Naive thymus-derived CD4-positive, alpha-beta T cell (primary cell): ENCODE measurements at regions not wholly inside any gene's neighbourhood (a gene's known extent, or its start where the extent isn't known, plus 50 kb on each side); places are given as distances from the start of the nearest gene placed in this dataset.
"Not testable (repeated sequence)": the region's sequence is repeated elsewhere in the genome, so short reads cannot be mapped to it uniquely, and the experiment has no call there.

Source experiments
- ATAC-seq: fragments of 150-1000 bp; cut with Tn5 transposase; 2 replicates; pipeline ENCODE4 v1.10.0; 2021; ENCODE audit warnings: mild to moderate bottlenecking, moderate library complexity
- CTCF ChIA-PET: fragments of 350-600 bp; sonication (Branson Sonifier 250); formaldehyde crosslinking; loops from one replicate; lab custom pipeline; 2021; ENCODE audit warnings: antibody characterized with exemption; lab: Charles Lee
- POLR2A ChIA-PET: fragments of 350-600 bp; sonication (Branson Sonifier 250); formaldehyde crosslinking; loops from one replicate; lab custom pipeline; 2021; ENCODE audit warnings: antibody characterized with exemption, inconsistent platforms; lab: Charles Lee
- DNase-seq, 9 donors: peaks; one replicate each; pipeline versions ENCODE4 v3.0.0 to v3.0.0-alpha.2; 2020 to 2022; ENCODE audit warnings: mixed read lengths in 1 of 9
- H3K27ac ChIP-seq: one replicate; pipeline ENCODE4 v1.7.0; 2013; ENCODE audit warnings: mild to moderate bottlenecking, low read depth, low read length, moderate library complexity
- H3K27me3 ChIP-seq, 2 donors: one replicate each; pipeline ENCODE4 v1.7.0; 2013; ENCODE audit warnings: low read length in 2 of 2, mild to moderate bottlenecking in 2 of 2, moderate library complexity in 2 of 2; ENCODE audit not compliant: control insufficient read depth in 2 of 2, insufficient read depth in 2 of 2
- H3K36me3 ChIP-seq, 3 experiments: 1 replicate in 2 of 3; 2 replicates in 1 of 3; pipeline ENCODE4 v1.7.0; 2013; ENCODE audit warnings: low read length in 3 of 3, mild to moderate bottlenecking in 3 of 3, moderate library complexity in 1 of 3; ENCODE audit not compliant: insufficient read depth in 3 of 3, control insufficient read depth in 2 of 3
- H3K4me1 ChIP-seq, 2 donors: one replicate each; pipeline ENCODE4 v1.7.0; 2013; ENCODE audit warnings: low read length in 2 of 2, mild to moderate bottlenecking in 2 of 2, moderate library complexity in 1 of 2; ENCODE audit not compliant: control insufficient read depth in 2 of 2, insufficient read depth in 2 of 2
- H3K4me3 ChIP-seq: 2 replicates; pipeline ENCODE4 v1.7.0; 2013; ENCODE audit warnings: mild to moderate bottlenecking, low read length
- H3K9me3 ChIP-seq, 3 experiments: 1 replicate in 2 of 3; 2 replicates in 1 of 3; pipeline ENCODE4 v1.7.0; 2013; ENCODE audit warnings: low read length in 3 of 3; ENCODE audit not compliant: control insufficient read depth in 2 of 3
- H3K27ac Mint-ChIP-seq, 9 donors: one replicate each; pipeline ENCODE4 v1.8.0; 2020 to 2022; ENCODE audit warnings: mixed read lengths in 9 of 9, mild to moderate bottlenecking in 8 of 9, moderate library complexity in 5 of 9, inconsistent platforms in 2 of 9
- H3K27me3 Mint-ChIP-seq, 5 donors: one replicate each; pipeline ENCODE4 v1.8.0; 2021 to 2022; ENCODE audit warnings: mixed read lengths in 5 of 5, mild to moderate bottlenecking in 1 of 5
- H3K36me3 Mint-ChIP-seq, 5 donors: one replicate each; pipeline ENCODE4 v1.8.0; 2020 to 2022; ENCODE audit warnings: mixed read lengths in 5 of 5, mild to moderate bottlenecking in 3 of 5, inconsistent platforms in 1 of 5
- H3K4me1 Mint-ChIP-seq, 7 donors: one replicate each; pipeline ENCODE4 v1.8.0; 2020 to 2022; ENCODE audit warnings: mixed read lengths in 7 of 7, mild to moderate bottlenecking in 3 of 7, inconsistent platforms in 1 of 7
- H3K4me3 Mint-ChIP-seq, 10 donors: one replicate each; pipeline ENCODE4 v1.8.0; 2020 to 2022; ENCODE audit warnings: mild to moderate bottlenecking in 10 of 10, mixed read lengths in 10 of 10, moderate library complexity in 6 of 10, inconsistent platforms in 2 of 10
- H3K9me3 Mint-ChIP-seq, 11 donors: one replicate each; pipeline ENCODE4 v1.8.0; 2020 to 2022; ENCODE audit warnings: mixed read lengths in 11 of 11, mild to moderate bottlenecking in 4 of 11, inconsistent platforms in 1 of 11, moderate library complexity in 1 of 11
- intact Hi-C, 2 donors: fragments of 100-400 bp; cut with micrococcal nuclease; formaldehyde crosslinking; loops; one replicate each; pipeline ENCODE4 v1.15.1; 2023

DNA sequence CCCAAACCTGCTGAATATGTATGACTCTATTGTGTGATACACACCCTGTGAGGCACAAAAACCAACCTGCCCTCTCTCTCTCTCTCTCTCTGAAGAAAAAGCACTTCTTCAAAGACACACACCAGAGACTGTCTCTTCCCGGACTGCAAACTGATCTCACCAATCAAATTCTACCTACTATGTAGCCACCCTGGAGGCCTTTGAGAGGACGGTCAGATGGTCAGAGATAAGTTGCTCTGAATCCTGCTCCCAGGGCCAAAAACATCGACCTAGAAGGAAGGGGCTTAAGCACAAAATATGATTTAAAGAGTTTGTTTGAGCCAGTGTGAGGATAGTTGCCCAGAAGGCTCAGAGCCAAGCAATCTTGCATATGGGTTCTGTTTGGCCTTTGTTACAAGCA, 59.2 kb upstream of the PPIAL4F start:
- H3K9me3 Mint-ChIP-seq, intact Hi-C loops, ATAC-seq, H3K36me3 ChIP-seq, DNase-seq, H3K9me3 ChIP-seq, H3K27ac ChIP-seq, H3K4me3 ChIP-seq, H3K27me3 ChIP-seq, H3K27me3 Mint-ChIP-seq, CTCF ChIA-PET, H3K36me3 Mint-ChIP-seq: not testable (repeated sequence)
- H3K4me3 Mint-ChIP-seq: peak overlapping the region in 8 of 10 donors; percentile 0 to 53 (median 32)
- H3K27ac Mint-ChIP-seq: peak overlapping the region in 8 of 9 donors; percentile 54 to 86 (median 82)
- H3K4me1 Mint-ChIP-seq: peaks cover 8 to 33% (median 27%) of the 10 kb centered on the region in 7 donors
- POLR2A ChIA-PET: interaction anchor here (0.6 to 1.3 kb wide), 2 partner anchors 13 to 18 kb away, joined by 3 to 9 read pairs; no protein-coding TSS in a partner anchor
- H3K4me1 ChIP-seq: peaks cover 0 to 17% of the 10 kb centered on the region in 2 donors

DNA sequence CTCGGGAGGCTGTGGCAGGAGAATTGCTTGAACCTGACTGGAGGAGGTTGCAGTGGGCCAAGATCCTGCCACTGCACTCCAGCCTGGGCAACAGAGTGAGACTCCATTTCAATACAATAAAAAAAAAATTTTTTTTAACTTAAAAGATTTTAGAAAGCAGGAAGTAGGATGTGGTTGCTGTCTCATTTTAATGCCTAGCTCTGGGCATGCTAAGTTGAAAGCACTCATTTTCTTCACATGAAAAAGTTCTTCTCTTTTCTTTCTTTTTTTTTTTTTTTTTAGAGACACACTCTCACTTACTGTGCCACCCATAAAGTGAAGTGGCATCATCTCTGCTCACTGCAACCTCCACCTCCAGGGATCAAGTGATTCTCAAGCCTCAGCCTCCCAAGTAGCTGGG, 58.4 kb upstream of the PPIAL4F start:
- H3K9me3 ChIP-seq, H3K4me3 ChIP-seq, H3K9me3 Mint-ChIP-seq, H3K27me3 Mint-ChIP-seq, POLR2A ChIA-PET, CTCF ChIA-PET, intact Hi-C loops, H3K27ac ChIP-seq, H3K27me3 ChIP-seq, H3K36me3 ChIP-seq, H3K36me3 Mint-ChIP-seq: not testable (repeated sequence)
- peaks cover 8 to 36% (median 27%) of the 10 kb centered on the region in 7 donors for H3K4me1 Mint-ChIP-seq
- H3K4me1 ChIP-seq: peaks cover 0 to 17% of the 10 kb centered on the region in 2 donors
- DNase-seq (peak in 5 of 9 donors; percentile 47 to 73 (median 57)), ATAC-seq (peak; percentile 82)
- peak overlapping the region in 1 of 10 donors; percentile 29 for H3K4me3 Mint-ChIP-seq
- H3K27ac Mint-ChIP-seq: peak overlapping the region in 5 of 9 donors; percentile 55 to 88 (median 76)

DNA sequence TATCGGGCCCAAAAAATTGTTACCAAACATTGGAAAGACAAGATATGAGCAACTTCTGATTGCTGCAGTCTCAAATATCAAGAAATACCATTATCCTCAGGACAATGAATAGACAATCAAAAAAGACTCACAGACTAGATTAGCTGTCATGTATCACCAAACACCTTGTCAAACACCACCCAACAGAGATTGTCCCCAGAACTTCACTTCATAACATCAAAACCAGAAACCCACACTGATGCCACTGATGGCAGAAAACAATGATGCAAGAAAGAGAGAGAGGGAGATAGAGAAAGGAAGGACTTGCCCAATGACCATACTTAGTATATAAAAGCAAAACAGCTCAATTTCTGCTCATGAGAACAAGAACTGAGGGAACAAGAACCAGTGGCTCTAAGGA, 56.0 kb upstream of the PPIAL4F start:
- H3K27ac ChIP-seq, DNase-seq, ATAC-seq, H3K9me3 Mint-ChIP-seq, intact Hi-C loops, H3K9me3 ChIP-seq, CTCF ChIA-PET, H3K4me3 Mint-ChIP-seq, H3K4me3 ChIP-seq, H3K27me3 Mint-ChIP-seq, H3K36me3 ChIP-seq, H3K27me3 ChIP-seq, H3K36me3 Mint-ChIP-seq, POLR2A ChIA-PET: not testable (repeated sequence)
- Mint-ChIP-seq H3K27ac (peak overlapping the region in 3 of 9 donors; percentile 59 to 77 (median 63)), H3K4me1 (peaks cover 8 to 39% (median 28%) of the 10 kb centered on the region in 7 donors)
- H3K4me1 ChIP-seq: peaks cover 0 to 17% of the 10 kb centered on the region in 2 donors

DNA sequence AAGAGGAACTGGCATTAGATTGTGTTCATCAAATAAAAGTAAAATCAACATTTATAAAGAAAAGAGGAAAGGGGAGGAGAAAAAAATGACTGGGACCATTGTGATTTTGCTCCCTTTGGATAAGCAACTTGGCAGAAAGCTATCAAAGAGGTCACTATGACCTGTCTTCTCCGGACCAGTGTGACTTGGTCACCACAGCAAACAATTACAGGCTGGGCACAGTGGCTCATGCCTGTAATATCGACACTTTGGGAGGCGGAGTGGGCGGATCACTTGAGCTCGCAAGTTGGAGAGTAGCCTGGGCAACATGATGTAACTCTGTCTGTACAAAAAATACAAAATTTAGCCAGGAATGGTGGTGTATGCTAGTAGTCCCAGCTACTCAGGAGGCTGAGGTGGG, 55.5 kb upstream of the PPIAL4F start:
- H3K36me3 Mint-ChIP-seq, DNase-seq, intact Hi-C loops, ATAC-seq, POLR2A ChIA-PET, H3K4me3 ChIP-seq, H3K9me3 Mint-ChIP-seq, H3K27me3 Mint-ChIP-seq, H3K27ac ChIP-seq, CTCF ChIA-PET, H3K9me3 ChIP-seq, H3K27me3 ChIP-seq, H3K27ac Mint-ChIP-seq, H3K36me3 ChIP-seq, H3K4me3 Mint-ChIP-seq: not testable (repeated sequence)
- H3K4me1 Mint-ChIP-seq: peaks cover 4 to 34% (median 23%) of the 10 kb centered on the region in 7 donors
- peaks cover 0 to 13% of the 10 kb centered on the region in 2 donors for H3K4me1 ChIP-seq

DNA sequence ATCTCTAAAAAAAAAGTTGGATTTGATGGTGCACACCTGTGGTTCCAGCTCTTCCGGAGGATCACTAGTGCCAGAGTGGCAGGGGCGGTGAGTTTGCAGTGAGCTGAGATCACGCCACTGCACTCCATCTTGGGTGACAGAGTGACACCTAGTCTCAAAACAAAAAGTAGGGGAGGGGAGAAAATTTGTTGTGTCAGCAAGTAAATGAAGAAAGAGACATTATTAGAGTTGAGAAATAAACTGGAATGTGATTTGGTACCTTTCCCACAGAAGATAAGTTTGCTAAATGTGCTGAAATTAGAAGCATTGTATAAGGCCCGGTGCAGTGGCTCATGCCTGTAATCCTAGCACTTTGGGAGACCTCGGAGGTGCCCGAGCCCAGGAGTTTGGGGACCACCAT, 54.0 kb upstream of the PPIAL4F start:
- intact Hi-C loops, H3K4me3 ChIP-seq, H3K27ac ChIP-seq, H3K4me1 ChIP-seq, ATAC-seq, DNase-seq, H3K36me3 ChIP-seq, H3K27me3 ChIP-seq, H3K9me3 Mint-ChIP-seq, H3K27me3 Mint-ChIP-seq, CTCF ChIA-PET, H3K36me3 Mint-ChIP-seq, H3K9me3 ChIP-seq: not testable (repeated sequence)
- Mint-ChIP-seq H3K4me1 (peaks cover 0 to 19% (median 9%) of the 10 kb centered on the region in 7 donors), H3K27ac (peak overlapping the region in 3 of 9 donors; percentile 25 to 31 (median 31)), H3K4me3 (peak overlapping the region in 2 of 10 donors; percentile 3 to 21)
- POLR2A ChIA-PET: interaction anchor here (0.9 kb wide), 1 partner anchor 13 kb away, joined by 3 read pairs; no protein-coding TSS in a partner anchor

DNA sequence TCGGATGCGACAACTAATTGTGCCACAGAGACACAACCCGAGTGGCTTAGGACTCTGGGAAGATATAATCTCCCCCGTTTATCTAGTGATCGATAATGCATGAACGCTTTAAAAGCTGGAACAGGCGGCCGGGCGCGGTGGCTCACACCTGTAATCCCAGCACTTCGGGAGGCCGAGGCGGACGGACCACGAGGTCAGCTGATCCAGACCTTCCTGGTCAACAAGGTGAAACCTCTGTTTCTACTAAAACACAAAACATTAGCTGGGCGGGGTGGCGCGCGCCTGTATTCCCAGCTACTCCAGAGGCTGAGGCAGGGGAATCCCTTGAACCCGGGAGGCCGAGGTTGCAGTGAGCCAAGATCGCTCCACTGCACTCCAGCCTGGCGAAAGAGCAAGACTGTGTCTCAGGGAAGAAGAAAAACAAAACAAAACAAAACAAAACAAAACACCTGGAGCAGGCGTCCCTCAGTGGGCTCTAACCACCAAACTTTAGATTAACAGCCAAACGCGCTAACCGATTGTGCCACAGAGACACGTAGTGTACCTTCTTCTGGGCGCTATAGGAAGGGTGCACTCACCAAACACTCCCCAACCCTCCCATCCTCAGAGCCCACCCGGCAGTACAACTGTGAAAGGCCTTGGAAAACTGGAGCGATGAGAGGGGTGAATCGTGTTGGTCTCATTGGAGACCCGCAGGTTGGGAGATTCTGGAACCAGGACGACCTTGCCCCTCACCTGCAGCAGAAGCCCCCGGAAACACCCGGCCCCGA, 53.3 kb upstream of the PPIAL4F start:
- H3K9me3 Mint-ChIP-seq, H3K27ac ChIP-seq, DNase-seq, H3K27me3 Mint-ChIP-seq, H3K27me3 ChIP-seq, H3K4me3 ChIP-seq, H3K36me3 ChIP-seq, CTCF ChIA-PET, intact Hi-C loops, H3K36me3 Mint-ChIP-seq, H3K4me1 ChIP-seq, ATAC-seq, H3K9me3 ChIP-seq: not testable (repeated sequence)
- H3K4me1 Mint-ChIP-seq: peaks cover 0 to 19% (median 9%) of the 10 kb centered on the region in 7 donors
- peak overlapping the region in 2 of 9 donors; percentile 47 to 59 for H3K27ac Mint-ChIP-seq
- H3K4me3 Mint-ChIP-seq: peak overlapping the region in 3 of 10 donors; percentile 43 to 66 (median 53)
- POLR2A ChIA-PET: interaction anchor here (0.9 kb wide), 1 partner anchor 12 kb away, joined by 3 read pairs; no protein-coding TSS in a partner anchor
